Pancreas (tissue), 10 donors: ENCODE measurements at regions not wholly inside any gene's neighbourhood (a gene's known extent, or its start where the extent isn't known, plus 50 kb on each side); places are given as distances from the start of the nearest gene placed in this dataset.

Experiments
- ATAC-seq, 4 donors: fragments of 200-7000 bp; cut with Tn5 transposase; one replicate each; pipeline versions ENCODE4 v1.8.0 to v1.9.1; 2020; ENCODE audit warnings: mild to moderate bottlenecking in 4 of 4, moderate library complexity in 4 of 4
- DNase-seq, 6 donors: peaks; one replicate each; pipeline ENCODE4 v3.0.0-alpha.2; 2020
- FAIRE-seq: peaks from 2 replicates; lab custom pipeline; 2012; peaks lifted over from hg19 to GRCh38; lab: Jason Lieb, UNC
- H3K27ac ChIP-seq, 4 donors: fragments of 200-600 bp; sonication (generic); 1 replicate in 3 of 4; 2 replicates in 1 of 4; pipeline versions ENCODE4 v1.5.0 to v1.8.0; 2020
- H3K27me3 ChIP-seq, 4 donors: fragments of 200-600 bp; one replicate each; pipeline ENCODE4 v1.8.0; 2021
- H3K36me3 ChIP-seq, 3 donors: fragments of 200-600 bp; sonication (generic) in 1 of 3; one replicate each; pipeline versions ENCODE4 v1.5.0 to v1.8.0; 2020 to 2021
- H3K4me1 ChIP-seq, 3 donors: fragments of 200-600 bp; one replicate each; pipeline ENCODE4 v1.8.0; 2021
- H3K4me3 ChIP-seq, 4 donors: fragments of 200-600 bp; sonication (generic) in 2 of 4; one replicate each; pipeline versions ENCODE4 v1.5.0 to v1.8.0; 2020 to 2021
- H3K9me3 ChIP-seq, 4 donors: fragments of 200-600 bp; one replicate each; pipeline ENCODE4 v1.8.0; 2021
- WGBS, 2 donors: extraction: QIAGEN DNeasy Blood & Tissue Kit; methylation state at CpG; one replicate each; pipeline ENCODE4 v1.1.7; 2013; 5-methylcytosine and 5-hydroxymethylcytosine counted together
- intact Hi-C, 3 donors: fragments of 100-400 bp; cut with DNase I; formaldehyde crosslinking; loops; one replicate each; pipeline versions ENCODE4 v1.11.1 to v1.14.2; 2022
- TF ChIP-seq, protein P1 (sequence below), 4 donors: fragments of 200-600 bp; sonication (generic) in 3 of 4; IDR thresholded peaks; one replicate each; pipeline versions ENCODE4 v1.5.0 to v1.8.0; 2021; ENCODE audit warnings: antibody characterized with exemption in 4 of 4
- donor health status: healthy with polysubstance abuse.
- donor health status: DM: no; HTN: no; CAD: no; lungs with moderate emphysema.
- donor health status: DM: no; HTN: no; CAD: no.
- donor health status: control.
- donor health status: control.
- donor health status: Bipolar disorder and iron deficiency.
- donor health status: DM: yes; HTN: yes; CAD: no.
- donor health status: DM: no; HTN: no; CAD: no.
- donor health status: DM: no; HTN: no; CAD: no.
- donor health status: DM: yes; HTN: yes; CAD: no.

DNA sequence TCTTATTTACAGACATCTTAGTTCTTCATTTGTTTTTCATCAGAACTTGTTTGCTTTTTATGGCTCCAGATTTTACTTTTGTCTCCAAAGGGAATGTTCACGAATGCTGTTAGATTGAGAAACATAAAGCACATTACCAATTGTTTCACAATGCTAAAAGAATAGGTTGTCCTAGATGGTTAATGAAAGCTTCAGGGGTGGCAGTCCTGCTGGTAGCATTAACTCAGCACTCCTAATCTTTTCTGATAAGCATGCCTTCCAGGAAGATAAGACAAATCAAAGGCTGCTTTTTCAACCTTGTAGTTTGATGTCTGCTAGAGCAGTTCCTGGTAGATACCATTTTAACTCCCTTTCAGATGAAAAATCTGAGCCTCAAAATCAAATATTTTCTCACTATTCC lies 619.4 kb downstream of the PYDC2 start:
- H3K36me3 ChIP-seq = no peaks in the 10 kb centered on the region
- no peaks in the 10 kb centered on the region for H3K27me3 ChIP-seq
- intact Hi-C loops = no loop called here
- no peak overlapping the region for H3K4me3 ChIP-seq
- TF ChIP-seq, protein P1, sequence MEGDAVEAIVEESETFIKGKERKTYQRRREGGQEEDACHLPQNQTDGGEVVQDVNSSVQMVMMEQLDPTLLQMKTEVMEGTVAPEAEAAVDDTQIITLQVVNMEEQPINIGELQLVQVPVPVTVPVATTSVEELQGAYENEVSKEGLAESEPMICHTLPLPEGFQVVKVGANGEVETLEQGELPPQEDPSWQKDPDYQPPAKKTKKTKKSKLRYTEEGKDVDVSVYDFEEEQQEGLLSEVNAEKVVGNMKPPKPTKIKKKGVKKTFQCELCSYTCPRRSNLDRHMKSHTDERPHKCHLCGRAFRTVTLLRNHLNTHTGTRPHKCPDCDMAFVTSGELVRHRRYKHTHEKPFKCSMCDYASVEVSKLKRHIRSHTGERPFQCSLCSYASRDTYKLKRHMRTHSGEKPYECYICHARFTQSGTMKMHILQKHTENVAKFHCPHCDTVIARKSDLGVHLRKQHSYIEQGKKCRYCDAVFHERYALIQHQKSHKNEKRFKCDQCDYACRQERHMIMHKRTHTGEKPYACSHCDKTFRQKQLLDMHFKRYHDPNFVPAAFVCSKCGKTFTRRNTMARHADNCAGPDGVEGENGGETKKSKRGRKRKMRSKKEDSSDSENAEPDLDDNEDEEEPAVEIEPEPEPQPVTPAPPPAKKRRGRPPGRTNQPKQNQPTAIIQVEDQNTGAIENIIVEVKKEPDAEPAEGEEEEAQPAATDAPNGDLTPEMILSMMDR (IDR thresholded peaks at IDR 0.05) = no peak
- H3K27ac ChIP-seq = no peak overlapping the region
- 14 to 19% methylated on average over 1 of the region's 1 CpG for WGBS, 2 donors
- no peaks in the 10 kb centered on the region for H3K9me3 ChIP-seq
- DNase-seq (no peak), FAIRE-seq (no peak), ATAC-seq (peak in 1 of 4 donors; percentile 26)
- H3K4me1 ChIP-seq = no peaks in the 10 kb centered on the region

DNA sequence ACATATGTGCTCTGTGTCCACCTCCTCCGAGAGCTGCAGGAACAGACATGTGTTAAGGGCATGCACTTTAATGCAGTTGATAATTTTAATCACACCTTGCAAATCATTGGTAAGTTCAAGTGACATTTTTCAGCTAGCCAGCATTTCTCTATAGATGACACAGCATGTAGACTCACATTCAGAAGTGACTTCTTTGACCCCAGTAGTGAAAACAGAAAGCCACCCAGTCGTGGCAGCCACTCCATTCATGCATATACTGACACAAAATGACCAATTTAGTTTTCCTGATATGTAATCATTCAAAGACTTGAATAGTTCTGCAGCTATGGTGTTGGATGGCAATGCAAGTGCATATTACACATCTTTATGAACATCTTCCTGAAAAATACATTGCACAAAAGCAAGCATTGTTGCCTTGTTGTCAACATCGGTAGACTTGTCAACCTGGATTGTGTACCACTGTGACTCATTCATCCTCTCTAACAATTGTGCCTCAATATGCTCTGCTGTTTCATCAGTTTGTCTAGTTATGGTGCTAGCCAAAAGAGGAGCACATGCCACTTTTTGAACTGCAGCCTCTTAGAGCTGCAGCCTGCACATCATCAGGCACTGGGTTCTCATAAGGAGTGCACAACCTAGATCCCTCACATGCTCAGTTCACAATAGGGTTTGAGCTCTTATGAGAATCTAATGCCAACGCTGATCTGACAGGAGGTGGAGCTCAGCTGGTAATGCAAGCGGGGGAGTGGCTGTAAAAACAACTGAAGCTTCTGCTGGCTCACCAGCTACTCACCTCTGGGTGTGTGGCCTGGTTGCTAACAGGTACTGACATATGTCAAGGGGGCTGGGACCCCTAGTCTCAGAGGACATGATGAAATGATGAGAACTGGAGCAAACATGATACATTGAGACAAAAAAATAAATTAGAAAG lies 622.0 kb downstream of the PYDC2 start:
- FAIRE-seq = no peak
- no peaks in the 10 kb centered on the region for H3K9me3 ChIP-seq
- DNase-seq = no peak
- H3K36me3 ChIP-seq = no peaks in the 10 kb centered on the region
- no peak for ATAC-seq
- H3K27me3 ChIP-seq = no peaks in the 10 kb centered on the region
- H3K27ac ChIP-seq = no peak overlapping the region
- WGBS, 2 donors = 37 to 41% methylated on average over 5 of the region's 5 CpGs
- intact Hi-C loops = no loop called here
- no peaks in the 10 kb centered on the region for H3K4me1 ChIP-seq
- TF ChIP-seq, protein P1 (IDR thresholded peaks at IDR 0.05) = no peak
- no peak overlapping the region for H3K4me3 ChIP-seq
